Esophagus muscularis mucosa (tissue), 4 donors: ENCODE measurements at regions not wholly inside any gene's neighbourhood (a gene's known extent, or its start where the extent isn't known, plus 50 kb on each side); places are given as distances from the start of the nearest gene placed in this dataset.

Source experiments
- DNase-seq: peaks from one replicate; pipeline ENCODE4 v3.0.0-alpha.2; 2017; ENCODE audit errors: extremely low spot score
- H3K27ac ChIP-seq, 4 donors: fragments of 200-600 bp; sonication (generic); replicated peaks in 1 of 4; 1 replicate in 3 of 4; 2 replicates in 1 of 4; pipeline ENCODE4 v1.5.1; 2016 to 2019; ENCODE audit warnings: mild to moderate bottlenecking in 1 of 4
- H3K27me3 ChIP-seq, 4 donors: fragments of 200-600 bp; sonication (generic); one replicate each; pipeline versions ENCODE4 v1.5.1 to v1.6.0; 2016 to 2019
- H3K36me3 ChIP-seq, 4 donors: fragments of 200-600 bp; sonication (generic); one replicate each; pipeline ENCODE4 v1.5.1; 2016 to 2019
- H3K4me1 ChIP-seq, 4 donors: fragments of 200-600 bp; sonication (generic); one replicate each; pipeline ENCODE4 v1.5.1; 2016 to 2019
- H3K4me3 ChIP-seq, 4 donors: fragments of 200-600 bp; sonication (generic); 1 replicate in 2 of 4; 2 replicates in 2 of 4; pipeline ENCODE4 v1.5.1; 2016 to 2019; ENCODE audit warnings: mild to moderate bottlenecking in 4 of 4, moderate library complexity in 1 of 4
- H3K9me3 ChIP-seq, 4 donors: fragments of 200-600 bp; sonication (generic); 1 replicate in 3 of 4; 2 replicates in 1 of 4; pipeline ENCODE4 v1.5.1; 2016 to 2019
- EP300 ChIP-seq: sonication (generic); formaldehyde crosslinking; IDR thresholded peaks from one replicate; pipeline ENCODE4 v1.6.1; 2017; ENCODE audit warnings: antibody characterized with exemption
- POLR2A ChIP-seq: fragments of 450-650 bp; IDR thresholded peaks from one replicate; pipeline ENCODE4 v1.6.1; 2017; ENCODE audit warnings: antibody characterized with exemption, moderate library complexity, mild to moderate bottlenecking, low read depth
- POLR2AphosphoS5 ChIP-seq, 2 donors: sonication (generic); formaldehyde crosslinking; IDR thresholded peaks; one replicate each; pipeline ENCODE4 v1.6.1; 2017; ENCODE audit warnings: antibody characterized with exemption in 2 of 2
- WGBS: methylation state at CpG from one replicate; pipeline ENCODE4 v1.1.5; 2018; 5-methylcytosine and 5-hydroxymethylcytosine counted together
- intact Hi-C: fragments of 100-400 bp; cut with DNase I; formaldehyde crosslinking; loops from one replicate; pipeline ENCODE4 v1.15.1; 2023
- TF ChIP-seq, protein P1 (sequence below), 3 experiments: fragments of 200-600 bp in 2 of 3; fragments of 450-650 bp in 1 of 3; sonication (generic) in 2 of 3; IDR thresholded peaks; one replicate each; pipeline ENCODE4 v1.5.1; 2017 to 2019; ENCODE audit warnings: antibody characterized with exemption in 3 of 3, mild to moderate bottlenecking in 2 of 3, moderate library complexity in 1 of 3

DNA sequence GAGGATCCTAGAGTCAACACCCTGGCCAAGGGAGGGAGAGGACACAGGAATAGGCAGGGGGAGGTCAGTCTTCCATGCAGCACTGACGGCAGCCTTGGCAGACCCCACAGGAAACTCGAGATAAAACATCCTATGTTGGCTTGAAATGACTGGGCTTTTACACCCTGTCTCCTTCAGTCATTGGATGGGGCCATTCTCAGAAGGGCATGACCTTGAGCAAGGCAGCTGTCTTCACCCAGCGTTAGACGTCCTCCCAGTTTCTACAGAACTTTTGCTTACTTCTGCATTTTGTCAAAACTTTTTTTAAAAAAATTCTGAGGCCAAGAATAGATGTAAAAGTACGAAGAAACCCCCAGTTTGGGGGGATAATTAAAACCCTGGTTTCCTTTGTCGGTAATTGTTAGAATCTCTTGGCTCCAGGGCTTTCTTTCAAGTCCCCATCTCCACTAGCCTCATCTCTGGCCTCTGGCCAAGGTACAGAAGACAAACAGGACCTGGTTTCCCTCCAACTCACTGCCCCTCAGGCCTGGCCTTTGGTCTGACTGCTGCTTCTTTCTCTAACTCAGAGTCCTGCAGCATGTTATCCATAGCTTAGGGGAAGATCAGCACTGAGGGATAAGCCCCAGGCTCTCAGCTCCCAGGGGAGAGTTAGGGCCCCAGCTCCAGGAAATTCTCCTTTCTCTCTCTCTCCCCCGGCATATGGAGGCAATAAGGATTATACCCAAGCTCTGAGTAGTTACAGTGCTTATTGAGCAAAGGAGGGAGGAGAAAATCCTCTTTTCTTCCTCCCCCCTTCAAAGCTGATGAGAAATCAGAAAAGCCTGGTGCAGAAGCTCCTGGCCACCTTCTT is 51.6 kb upstream of the KCND3 start:
- Histone ChIP-seq H3K27ac (no peak overlapping the region), H3K9me3 (no peaks in the 10 kb centered on the region), H3K27me3 (no peaks in the 10 kb centered on the region), H3K36me3 (no peaks in the 10 kb centered on the region), H3K4me1 (no peaks in the 10 kb centered on the region), H3K4me3 (no peak overlapping the region)
- 43% methylated on average over 7 of the region's 7 CpGs for WGBS
- TF ChIP-seq POLR2A = no peak
- TF ChIP-seq POLR2AphosphoS5 (IDR thresholded peaks at IDR 0.05) = no peak
- TF ChIP-seq, protein P1, sequence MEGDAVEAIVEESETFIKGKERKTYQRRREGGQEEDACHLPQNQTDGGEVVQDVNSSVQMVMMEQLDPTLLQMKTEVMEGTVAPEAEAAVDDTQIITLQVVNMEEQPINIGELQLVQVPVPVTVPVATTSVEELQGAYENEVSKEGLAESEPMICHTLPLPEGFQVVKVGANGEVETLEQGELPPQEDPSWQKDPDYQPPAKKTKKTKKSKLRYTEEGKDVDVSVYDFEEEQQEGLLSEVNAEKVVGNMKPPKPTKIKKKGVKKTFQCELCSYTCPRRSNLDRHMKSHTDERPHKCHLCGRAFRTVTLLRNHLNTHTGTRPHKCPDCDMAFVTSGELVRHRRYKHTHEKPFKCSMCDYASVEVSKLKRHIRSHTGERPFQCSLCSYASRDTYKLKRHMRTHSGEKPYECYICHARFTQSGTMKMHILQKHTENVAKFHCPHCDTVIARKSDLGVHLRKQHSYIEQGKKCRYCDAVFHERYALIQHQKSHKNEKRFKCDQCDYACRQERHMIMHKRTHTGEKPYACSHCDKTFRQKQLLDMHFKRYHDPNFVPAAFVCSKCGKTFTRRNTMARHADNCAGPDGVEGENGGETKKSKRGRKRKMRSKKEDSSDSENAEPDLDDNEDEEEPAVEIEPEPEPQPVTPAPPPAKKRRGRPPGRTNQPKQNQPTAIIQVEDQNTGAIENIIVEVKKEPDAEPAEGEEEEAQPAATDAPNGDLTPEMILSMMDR (IDR thresholded peaks at IDR 0.05) = no peak
- no peak for TF ChIP-seq EP300
- intact Hi-C loops = no loop called here
- DNase-seq = no peak

DNA sequence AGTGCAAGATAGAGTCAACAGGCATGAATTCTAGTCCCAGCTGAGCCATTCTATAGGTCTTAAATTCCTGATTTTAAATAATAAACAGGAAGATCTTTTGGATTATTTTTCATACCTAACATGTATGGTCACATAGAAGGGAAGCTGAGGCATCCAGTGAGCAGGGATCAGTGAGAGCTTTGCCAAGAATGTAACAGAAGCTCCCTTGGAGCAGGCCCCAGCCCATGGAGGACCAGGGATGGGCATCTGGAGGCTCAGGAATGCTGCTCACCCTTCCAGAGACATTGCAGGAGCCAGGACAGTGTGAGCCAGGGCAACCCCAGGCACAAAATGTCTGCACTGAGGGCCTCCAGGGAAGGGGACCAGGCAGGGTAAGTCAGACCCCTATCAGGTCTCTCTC is 54.4 kb upstream of the KCND3 start:
- Histone ChIP-seq H3K4me3 (no peak overlapping the region), H3K9me3 (no peaks in the 10 kb centered on the region), H3K4me1 (no peaks in the 10 kb centered on the region), H3K27me3 (peaks cover 0 to 8% (median 0%) of the 10 kb centered on the region in 4 donors), H3K27ac (no peak overlapping the region), H3K36me3 (no peaks in the 10 kb centered on the region)
- TF ChIP-seq POLR2AphosphoS5 (IDR thresholded peaks at IDR 0.05) = no peak
- TF ChIP-seq, protein P1 (IDR thresholded peaks at IDR 0.05) = no peak
- TF ChIP-seq EP300 = no peak
- TF ChIP-seq POLR2A = no peak
- no peak for DNase-seq
- intact Hi-C loops = no loop called here

DNA sequence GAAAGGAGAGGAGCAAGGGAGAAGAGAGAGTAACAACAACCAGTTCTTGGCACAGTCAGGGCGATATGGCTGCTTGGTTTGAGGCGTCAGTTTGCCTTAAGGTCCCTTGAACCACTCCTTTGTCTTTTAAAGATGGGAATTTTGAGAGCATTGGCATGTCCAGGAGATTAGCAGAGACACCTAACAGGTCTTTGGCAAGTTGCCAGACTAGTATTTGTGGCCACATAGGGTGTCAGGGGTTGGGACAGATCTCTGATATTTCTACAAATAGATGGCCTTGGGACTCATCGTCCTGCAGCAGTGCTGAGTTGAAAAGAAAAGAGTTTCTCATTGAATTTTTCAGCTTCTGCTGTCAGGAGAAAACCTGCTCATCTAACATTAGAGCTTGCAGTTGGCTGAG is 55.3 kb upstream of the KCND3 start:
- Histone ChIP-seq H3K36me3 (no peaks in the 10 kb centered on the region), H3K4me3 (no peak overlapping the region), H3K27me3 (peaks cover 0 to 8% (median 0%) of the 10 kb centered on the region in 4 donors), H3K9me3 (no peaks in the 10 kb centered on the region), H3K27ac (no peak overlapping the region), H3K4me1 (no peaks in the 10 kb centered on the region)
- DNase-seq = no peak
- intact Hi-C loops = no loop called here
- WGBS = 74% methylated on average over 3 of the region's 3 CpGs
- TF ChIP-seq POLR2AphosphoS5 (IDR thresholded peaks at IDR 0.05) (no peak), POLR2A (no peak)
- TF ChIP-seq, protein P1 (IDR thresholded peaks at IDR 0.05) = no peak

DNA sequence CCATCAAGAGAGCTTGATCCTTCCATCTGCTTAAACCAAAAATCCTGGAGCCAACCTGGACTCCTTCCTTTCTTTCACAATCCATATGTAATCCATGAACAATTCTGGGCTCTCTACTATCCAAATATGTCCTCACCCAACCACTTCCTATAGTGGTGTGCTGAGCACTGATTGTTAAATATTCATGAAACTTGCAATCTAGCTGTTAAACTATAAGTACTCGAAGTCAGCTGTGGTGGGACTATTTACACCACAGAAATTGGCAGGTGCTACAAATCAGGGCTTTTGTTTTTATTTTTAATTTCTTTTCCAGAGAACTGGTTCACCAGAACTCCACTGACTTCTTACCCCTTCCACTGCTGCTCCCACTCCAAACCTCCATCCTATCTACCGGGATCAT is 57.2 kb upstream of the KCND3 start:
- TF ChIP-seq POLR2A = no peak
- no peak for TF ChIP-seq POLR2AphosphoS5 (IDR thresholded peaks at IDR 0.05)
- TF ChIP-seq, protein P1 (IDR thresholded peaks at IDR 0.05) = no peak
- no peak for TF ChIP-seq EP300
- H3K36me3 ChIP-seq = no peaks in the 10 kb centered on the region
- WGBS = 92% methylated on average over 2 of the region's 2 CpGs
- no peaks in the 10 kb centered on the region for H3K9me3 ChIP-seq
- intact Hi-C loops = no loop called here
- peaks cover 0 to 8% (median 0%) of the 10 kb centered on the region in 4 donors for H3K27me3 ChIP-seq
- no peak overlapping the region for H3K4me3 ChIP-seq
- no peaks in the 10 kb centered on the region for H3K4me1 ChIP-seq
- no peak overlapping the region for H3K27ac ChIP-seq
- no peak for DNase-seq

DNA sequence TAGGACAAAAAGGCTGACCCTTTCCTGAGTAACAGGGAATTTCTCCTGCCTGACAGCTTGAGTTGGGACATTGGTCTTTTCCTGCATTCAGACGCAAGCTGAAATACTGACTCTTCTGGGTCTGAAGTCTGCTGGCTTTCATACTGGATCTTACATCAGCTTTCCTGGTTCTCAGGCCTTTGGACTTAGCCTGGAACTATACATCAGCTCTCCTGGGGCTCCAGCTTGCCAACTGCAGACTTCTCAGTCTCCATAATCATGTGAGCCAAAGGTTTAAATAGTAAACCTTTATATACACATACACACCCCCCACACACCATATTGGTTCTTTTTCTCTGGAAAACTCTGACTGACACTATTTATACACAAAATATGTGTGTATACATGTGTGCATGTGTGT is 59.0 kb upstream of the KCND3 start:
- no peaks in the 10 kb centered on the region for H3K36me3 ChIP-seq
- no peak overlapping the region for H3K4me3 ChIP-seq
- 64% methylated on average over 1 of the region's 1 CpG for WGBS
- intact Hi-C loops = no loop called here
- no peaks in the 10 kb centered on the region for H3K9me3 ChIP-seq
- no peaks in the 10 kb centered on the region for H3K4me1 ChIP-seq
- H3K27ac ChIP-seq = no peak overlapping the region
- peaks cover 0 to 8% (median 0%) of the 10 kb centered on the region in 4 donors for H3K27me3 ChIP-seq
- TF ChIP-seq POLR2AphosphoS5 (IDR thresholded peaks at IDR 0.05) (no peak), POLR2A (no peak)
- TF ChIP-seq, protein P1 (IDR thresholded peaks at IDR 0.05) = no peak
- DNase-seq = no peak
